Activated CD4-positive, alpha-beta memory T cell treated with anti-CD3 and anti-CD28 coated beads for 36 hours (primary cell): ENCODE measurements at regions not wholly inside any gene's neighbourhood (a gene's known extent, or its start where the extent isn't known, plus 50 kb on each side); places are given as distances from the start of the nearest gene placed in this dataset.
"Not testable (repeated sequence)": the region's sequence is repeated elsewhere in the genome, so short reads cannot be mapped to it uniquely, and the experiment has no call there.

Experiments
- CTCF ChIA-PET: fragments of 350-600 bp; sonication (Branson Sonifier 250); formaldehyde crosslinking; loops from one replicate; lab custom pipeline; 2021; ENCODE audit warnings: antibody characterized with exemption, inconsistent platforms; lab: Charles Lee
- POLR2A ChIA-PET: fragments of 350-600 bp; sonication (Branson Sonifier 250); formaldehyde crosslinking; loops from one replicate; lab custom pipeline; 2021; ENCODE audit warnings: antibody characterized with exemption; lab: Charles Lee
- DNase-seq: peaks from one replicate; pipeline ENCODE4 v3.0.0-alpha.2; 2020
- H3K27ac Mint-ChIP-seq: one replicate; pipeline ENCODE4 v1.8.0; 2021; ENCODE audit warnings: mixed read lengths
- H3K27me3 Mint-ChIP-seq: one replicate; pipeline ENCODE4 v1.8.0; 2021; ENCODE audit warnings: mixed read lengths
- H3K36me3 Mint-ChIP-seq: one replicate; pipeline ENCODE4 v1.8.0; 2021; ENCODE audit warnings: mixed read lengths
- H3K4me1 Mint-ChIP-seq: one replicate; pipeline ENCODE4 v1.8.0; 2021; ENCODE audit warnings: low read depth, mixed read lengths
- H3K4me3 Mint-ChIP-seq: one replicate; pipeline ENCODE4 v1.8.0; 2021; ENCODE audit warnings: mild to moderate bottlenecking, mixed read lengths
- H3K9me3 Mint-ChIP-seq: one replicate; pipeline ENCODE4 v1.8.0; 2021; ENCODE audit warnings: mixed read lengths
- intact Hi-C: fragments of 100-400 bp; cut with micrococcal nuclease; formaldehyde crosslinking; loops from one replicate; pipeline ENCODE4 v1.15.1; 2023

DNA sequence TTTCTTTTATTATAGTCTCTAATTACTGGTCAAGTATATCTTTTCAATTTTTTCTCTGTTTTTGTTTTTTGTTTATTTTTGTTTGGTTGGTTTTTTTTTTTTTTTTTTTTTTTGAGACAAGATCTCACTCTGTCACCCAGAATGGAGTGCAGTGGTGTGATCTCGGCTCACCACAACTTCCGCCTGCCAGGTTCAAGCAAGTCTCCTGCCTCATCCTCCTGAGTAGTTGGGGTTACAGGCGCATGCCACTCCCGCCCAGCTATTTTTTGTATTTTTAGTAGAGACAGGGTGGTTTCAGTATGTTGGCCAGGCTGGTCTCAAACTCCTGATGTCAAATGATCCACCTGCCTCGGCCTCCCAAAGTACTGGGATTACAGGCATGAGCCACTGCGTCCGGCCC is 94.4 kb upstream of the LY86 start:
- peak; percentile 9 for DNase-seq
- POLR2A ChIA-PET, H3K36me3 Mint-ChIP-seq, H3K4me1 Mint-ChIP-seq, H3K4me3 Mint-ChIP-seq, H3K27ac Mint-ChIP-seq, intact Hi-C loops, H3K9me3 Mint-ChIP-seq, H3K27me3 Mint-ChIP-seq: not testable (repeated sequence)
- CTCF ChIA-PET: interaction anchor here (0.9 to 1.0 kb wide), 2 partner anchors 437 to 438 kb away, joined by 3 to 4 read pairs; no protein-coding TSS in a partner anchor

DNA sequence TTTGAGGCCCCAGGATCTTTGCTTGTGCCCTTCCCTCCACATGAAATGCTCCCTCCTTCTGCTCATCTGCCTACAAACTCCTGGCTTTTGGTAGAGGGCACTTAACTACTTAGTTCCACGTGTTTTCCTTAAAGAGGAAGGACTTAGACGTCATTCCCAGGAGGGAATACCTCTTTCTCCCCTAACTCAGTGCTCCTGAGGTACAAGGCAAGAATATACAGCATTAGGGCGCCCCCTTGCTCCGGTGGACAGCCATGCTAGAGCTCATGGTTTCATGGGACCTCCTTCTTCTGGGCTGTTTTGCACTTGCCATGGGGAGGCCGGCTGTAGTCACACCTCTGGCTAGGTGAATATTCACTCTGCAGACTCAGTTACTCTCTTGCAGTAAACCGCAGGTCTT is 93.8 kb upstream of the LY86 start:
- no peaks in the 10 kb centered on the region for H3K36me3 Mint-ChIP-seq
- H3K27me3 Mint-ChIP-seq: peaks cover 11% of the 10 kb centered on the region
- H3K4me1 Mint-ChIP-seq: no peaks in the 10 kb centered on the region
- H3K4me3 Mint-ChIP-seq: no peak overlapping the region
- intact Hi-C loops: no loop called here
- CTCF ChIA-PET: interaction anchor here (0.9 kb wide), 1 partner anchor 438 kb away, joined by 3 read pairs; no protein-coding TSS in a partner anchor
- H3K27ac Mint-ChIP-seq: no peak overlapping the region
- POLR2A ChIA-PET: no interaction called here
- DNase-seq: peak; percentile 51
- H3K9me3 Mint-ChIP-seq: no peaks in the 10 kb centered on the region

DNA sequence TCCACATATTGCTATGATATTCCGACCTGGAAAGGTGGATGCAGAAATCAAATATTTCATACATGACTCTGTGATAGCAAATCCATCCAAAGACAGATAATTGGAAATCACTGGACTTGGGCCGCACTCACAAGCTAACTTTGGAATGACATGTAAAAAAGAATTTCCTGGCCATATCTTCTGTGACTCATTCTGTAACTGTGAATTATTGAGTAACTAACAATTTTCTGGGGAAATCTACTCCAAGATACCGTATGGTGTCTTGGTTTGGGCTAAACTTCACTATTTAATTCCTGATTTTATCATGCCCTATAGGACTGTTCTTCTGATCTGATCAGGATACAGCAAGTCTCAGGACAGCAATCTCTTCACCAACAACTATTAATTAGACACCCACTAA is 92.7 kb upstream of the LY86 start:
- ChIA-PET CTCF (interaction anchor here (0.9 kb wide), 1 partner anchor 30 kb away, joined by 3 read pairs; no protein-coding TSS in a partner anchor), POLR2A (no interaction called here)
- Mint-ChIP-seq H3K36me3 (no peaks in the 10 kb centered on the region), H3K4me3 (no peak overlapping the region), H3K4me1 (no peaks in the 10 kb centered on the region), H3K9me3 (no peaks in the 10 kb centered on the region), H3K27me3 (peaks cover 14% of the 10 kb centered on the region), H3K27ac (no peak overlapping the region)
- no peak for DNase-seq
- intact Hi-C loops: no loop called here

DNA sequence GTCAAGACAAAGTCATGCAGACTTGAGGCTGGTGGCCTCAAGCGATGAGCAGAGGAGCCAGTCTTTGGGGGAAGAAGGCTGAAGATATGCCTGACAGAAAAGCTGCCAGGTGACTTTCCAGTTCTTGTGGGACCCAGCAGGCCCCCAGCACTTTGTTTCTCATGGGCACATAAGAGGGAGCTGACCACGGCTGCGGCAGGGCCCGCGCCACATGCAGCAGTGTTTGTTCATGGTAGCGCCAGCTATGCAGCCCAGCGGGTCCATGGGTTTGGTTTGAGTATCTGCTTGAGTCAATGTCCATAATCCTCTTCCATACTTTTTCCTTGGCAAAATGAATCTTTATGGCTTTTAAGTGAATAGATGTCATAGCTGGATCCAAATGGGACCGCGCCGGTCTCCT is 91.0 kb upstream of the LY86 start:
- ChIA-PET POLR2A (no interaction called here), CTCF (no interaction called here)
- Mint-ChIP-seq H3K4me3 (no peak overlapping the region), H3K27ac (no peak overlapping the region), H3K4me1 (no peaks in the 10 kb centered on the region), H3K9me3 (no peaks in the 10 kb centered on the region), H3K27me3 (peaks cover 16% of the 10 kb centered on the region), H3K36me3 (no peaks in the 10 kb centered on the region)
- intact Hi-C loops: no loop called here
- DNase-seq: no peak

DNA sequence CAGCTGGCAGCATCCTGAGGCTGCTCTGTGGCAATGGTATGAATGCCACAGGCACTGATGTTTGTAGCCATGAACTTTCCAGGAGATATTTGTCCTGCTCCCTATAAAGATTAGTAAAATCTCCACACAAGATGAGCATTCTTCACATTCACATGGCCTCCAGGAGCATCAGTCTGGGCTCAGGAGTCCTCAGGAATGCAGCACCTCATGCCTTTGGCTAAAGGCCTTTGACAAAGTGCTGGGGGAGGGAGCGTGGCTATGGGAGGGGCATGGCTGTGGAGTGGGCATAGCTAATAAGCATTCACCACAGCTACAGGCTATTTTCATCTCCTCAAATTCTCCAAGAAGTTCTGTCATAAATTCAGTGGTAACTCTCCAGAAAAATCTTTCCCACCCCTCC is 90.5 kb upstream of the LY86 start:
- no peak overlapping the region for H3K27ac Mint-ChIP-seq
- ChIA-PET POLR2A (no interaction called here), CTCF (no interaction called here)
- peaks cover 15% of the 10 kb centered on the region for H3K27me3 Mint-ChIP-seq
- H3K36me3 Mint-ChIP-seq: no peaks in the 10 kb centered on the region
- intact Hi-C loops: no loop called here
- H3K4me3 Mint-ChIP-seq: no peak overlapping the region
- DNase-seq: no peak
- no peaks in the 10 kb centered on the region for H3K4me1 Mint-ChIP-seq
- no peaks in the 10 kb centered on the region for H3K9me3 Mint-ChIP-seq

DNA sequence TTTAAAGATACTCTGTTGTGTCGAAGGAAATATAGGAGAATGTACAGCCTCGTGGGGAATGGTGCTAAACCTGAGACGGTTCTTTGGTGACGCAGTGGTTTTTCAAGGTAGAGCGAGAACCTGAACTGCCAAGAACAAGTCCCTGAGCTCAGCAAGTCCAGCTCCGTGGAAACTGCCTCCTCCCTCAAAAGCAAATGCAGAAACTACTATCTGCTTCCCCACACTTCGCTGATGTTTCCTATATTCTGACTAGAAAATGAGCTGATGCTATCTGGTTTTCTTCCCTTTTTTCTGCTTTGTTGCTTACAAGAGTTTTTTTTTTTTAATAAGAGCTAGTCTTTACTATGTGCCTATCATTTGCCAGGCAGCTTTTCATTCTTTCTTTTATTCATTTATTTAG is 85.3 kb upstream of the LY86 start:
- intact Hi-C loops: no loop called here
- CTCF ChIA-PET: interaction anchor here (0.6 kb wide), 1 partner anchor 44 kb away, joined by 4 read pairs; no protein-coding TSS in a partner anchor
- no peak overlapping the region for H3K27ac Mint-ChIP-seq

DNA sequence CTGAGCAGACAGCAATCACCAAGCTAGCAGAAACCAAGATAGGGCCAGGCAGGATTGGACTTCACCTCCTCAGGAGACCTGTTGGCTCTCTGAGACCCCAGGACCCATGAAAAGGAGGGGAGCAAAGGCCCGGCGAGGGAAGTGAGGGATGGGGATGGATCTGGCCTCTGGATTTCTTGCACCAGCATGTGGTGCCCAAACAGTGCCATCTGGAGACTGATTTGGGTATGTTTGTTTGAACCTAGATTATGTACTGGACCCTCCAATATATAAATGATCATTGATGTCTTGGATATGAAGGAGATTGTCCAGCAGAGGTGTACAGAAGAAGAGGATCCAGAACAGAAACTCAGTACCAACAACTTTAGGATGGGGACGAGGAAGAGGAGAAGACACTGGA is 83.4 kb upstream of the LY86 start:
- ChIA-PET POLR2A (no interaction called here), CTCF (no interaction called here)
- Mint-ChIP-seq H3K27me3 (peaks cover 30% of the 10 kb centered on the region), H3K27ac (no peak overlapping the region), H3K9me3 (no peaks in the 10 kb centered on the region), H3K4me3 (no peak overlapping the region), H3K4me1 (no peaks in the 10 kb centered on the region), H3K36me3 (no peaks in the 10 kb centered on the region)
- intact Hi-C loops: no loop called here
- no peak for DNase-seq

More for the DNA sequence above, 85.3 kb upstream of the LY86 start:
- POLR2A ChIA-PET: no interaction called here
- no peak for DNase-seq
- peaks cover 30% of the 10 kb centered on the region for H3K27me3 Mint-ChIP-seq
- no peak overlapping the region for H3K4me3 Mint-ChIP-seq
- H3K36me3 Mint-ChIP-seq: no peaks in the 10 kb centered on the region
- no peaks in the 10 kb centered on the region for H3K9me3 Mint-ChIP-seq
- H3K4me1 Mint-ChIP-seq: no peaks in the 10 kb centered on the region

DNA sequence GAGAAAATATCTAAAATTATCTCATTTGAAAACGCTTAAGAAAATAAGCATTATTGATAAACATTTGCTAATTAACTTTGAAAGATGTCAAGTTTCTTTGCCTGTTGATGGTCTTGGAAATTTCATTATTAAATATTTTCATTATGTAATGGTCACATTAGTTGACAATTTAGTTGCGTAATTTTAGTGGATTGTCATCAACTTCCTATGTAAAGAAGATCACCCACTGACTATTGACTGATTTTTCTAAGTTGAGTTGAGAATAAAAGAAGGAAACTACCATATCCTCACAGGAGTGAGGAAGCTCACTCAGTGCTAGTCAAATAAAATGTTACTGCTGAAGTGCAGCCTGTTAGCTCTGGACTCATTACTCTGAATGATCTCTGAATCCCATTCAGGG is 79.9 kb upstream of the LY86 start:
- no peaks in the 10 kb centered on the region for H3K9me3 Mint-ChIP-seq
- no peak overlapping the region for H3K27ac Mint-ChIP-seq
- intact Hi-C loops: no loop called here
- DNase-seq: no peak
- CTCF ChIA-PET: interaction anchor here (0.9 kb wide), 1 partner anchor 38 kb away, joined by 4 read pairs; no protein-coding TSS in a partner anchor
- peaks cover 48% of the 10 kb centered on the region for H3K27me3 Mint-ChIP-seq
- POLR2A ChIA-PET: no interaction called here
- no peaks in the 10 kb centered on the region for H3K4me1 Mint-ChIP-seq
- H3K36me3 Mint-ChIP-seq: no peaks in the 10 kb centered on the region
- no peak overlapping the region for H3K4me3 Mint-ChIP-seq

DNA sequence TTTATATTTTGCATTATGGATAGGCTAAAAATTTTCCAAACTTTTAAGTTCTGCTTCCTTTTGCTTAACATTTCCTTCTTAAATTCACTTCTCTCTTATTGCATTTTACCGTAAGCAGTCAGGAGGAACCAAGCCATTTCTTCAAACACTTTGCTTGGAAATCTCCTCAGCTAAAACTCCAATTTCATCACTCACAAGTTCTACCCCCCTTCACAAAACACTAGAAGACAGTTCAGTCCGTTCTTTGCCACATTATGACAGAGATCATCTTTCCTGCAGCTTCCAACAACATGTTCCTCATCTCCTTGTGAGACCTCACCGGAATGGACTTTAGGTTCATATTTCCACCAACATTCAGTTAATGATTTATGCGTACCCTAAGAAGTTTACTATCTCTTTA is 79.2 kb upstream of the LY86 start:
- no peaks in the 10 kb centered on the region for H3K9me3 Mint-ChIP-seq

DNA sequence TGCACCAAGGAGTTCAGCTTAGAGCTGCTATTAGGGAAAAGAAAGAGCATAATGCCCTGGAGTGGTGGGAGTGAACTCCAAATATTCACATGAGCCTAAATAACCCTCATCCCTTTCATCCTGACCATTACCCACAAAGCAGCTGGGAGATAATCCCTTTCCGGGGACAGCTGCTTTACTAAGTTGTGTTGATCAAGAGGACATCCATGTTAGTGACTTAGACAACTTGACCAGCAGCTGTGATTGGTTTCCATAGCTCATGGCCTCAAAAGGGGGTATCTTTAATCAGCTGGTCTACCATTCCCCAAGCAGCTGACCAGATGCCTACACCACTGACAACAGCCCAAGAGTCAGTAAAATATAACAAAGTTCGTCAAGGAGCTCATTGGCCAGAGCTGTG is 75.8 kb upstream of the LY86 start:
- Mint-ChIP-seq H3K4me1 (peaks cover 16% of the 10 kb centered on the region), H3K36me3 (no peaks in the 10 kb centered on the region), H3K4me3 (no peak overlapping the region), H3K27ac (no peak overlapping the region), H3K9me3 (no peaks in the 10 kb centered on the region), H3K27me3 (peaks cover 56% of the 10 kb centered on the region)
- no peak for DNase-seq
- CTCF ChIA-PET: interaction anchor here (0.8 kb wide), 1 partner anchor 34 kb away, joined by 4 read pairs; no protein-coding TSS in a partner anchor
- POLR2A ChIA-PET: no interaction called here
- intact Hi-C loops: loop anchor here (10.0 kb wide), 2 partner anchors 508 to 648 kb away; partner anchors contain the start of gene NRN1

More for the DNA sequence above, 79.2 kb upstream of the LY86 start:
- intact Hi-C loops: no loop called here
- H3K27me3 Mint-ChIP-seq: peaks cover 48% of the 10 kb centered on the region
- no peak overlapping the region for H3K27ac Mint-ChIP-seq
- no peaks in the 10 kb centered on the region for H3K4me1 Mint-ChIP-seq
- H3K36me3 Mint-ChIP-seq: no peaks in the 10 kb centered on the region
- no peak for DNase-seq
- POLR2A ChIA-PET: no interaction called here
- no peak overlapping the region for H3K4me3 Mint-ChIP-seq
- CTCF ChIA-PET: interaction anchor here (0.9 kb wide), 1 partner anchor 38 kb away, joined by 4 read pairs; no protein-coding TSS in a partner anchor

DNA sequence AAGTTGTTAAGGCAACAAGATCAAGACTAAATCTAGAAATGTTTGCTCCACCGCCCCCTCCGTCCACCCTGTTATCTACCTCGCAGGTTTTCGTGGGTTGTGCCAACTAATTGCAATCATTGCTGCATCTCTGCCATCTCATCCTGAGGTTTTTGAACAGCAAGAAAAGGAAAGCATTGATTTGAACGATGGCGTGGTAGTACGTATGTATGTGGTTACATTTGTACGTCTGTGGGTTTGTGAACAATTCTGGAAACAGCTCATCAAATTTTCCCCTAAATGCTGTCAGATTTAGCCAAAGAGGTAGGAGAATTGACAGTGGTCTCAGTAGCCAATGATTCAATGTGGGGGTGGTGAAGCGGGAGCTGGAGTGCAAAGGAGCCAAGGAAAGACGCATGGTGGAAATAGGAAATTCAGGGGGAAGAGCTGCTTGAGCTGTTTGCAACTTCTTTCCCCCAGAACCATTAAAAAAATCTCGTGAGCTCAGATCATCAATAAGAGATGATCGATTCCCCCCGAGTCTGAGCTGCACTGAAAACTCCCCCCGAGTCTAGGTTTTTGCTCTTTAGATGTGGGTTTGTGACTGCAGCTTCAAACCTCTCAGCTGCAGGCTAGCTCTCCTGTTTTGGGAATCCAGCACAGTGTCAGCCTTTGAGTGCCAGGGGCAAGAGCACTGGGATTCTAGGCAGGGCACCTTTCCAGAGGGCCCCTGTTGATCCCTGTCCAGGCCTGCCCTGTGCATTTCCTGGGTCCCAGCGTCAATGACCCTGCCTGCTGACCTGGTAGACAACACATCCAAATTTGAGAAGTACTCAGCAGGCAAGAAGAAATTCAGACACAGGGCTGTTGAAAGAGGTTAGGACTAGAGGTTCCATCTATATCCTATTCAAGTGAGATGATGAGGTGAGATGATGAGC is 72.6 kb upstream of the LY86 start:
- POLR2A ChIA-PET: interaction anchor here (1.2 to 1.3 kb wide), 2 partner anchors 31 to 534 kb away, joined by 3 to 4 read pairs; no protein-coding TSS in a partner anchor
- intact Hi-C loops: loop anchor here (1.0 to 10.0 kb wide), 3 partner anchors 44 to 651 kb away; partner anchors contain the start of gene NRN1
- H3K9me3 Mint-ChIP-seq: no peaks in the 10 kb centered on the region
- peaks cover 77% of the 10 kb centered on the region for H3K27me3 Mint-ChIP-seq
- DNase-seq: peak; percentile 80
- no peak overlapping the region for H3K27ac Mint-ChIP-seq
- no peak overlapping the region for H3K4me3 Mint-ChIP-seq
- peaks cover 16% of the 10 kb centered on the region for H3K4me1 Mint-ChIP-seq
- H3K36me3 Mint-ChIP-seq: no peaks in the 10 kb centered on the region
- CTCF ChIA-PET: interaction anchor here (0.7 to 1.6 kb wide), 3 partner anchors 10 to 41 kb away, joined by 3 to 4 read pairs (median 4); no protein-coding TSS in a partner anchor
